ENCODE measurements at regions not wholly inside any gene's neighbourhood (a gene's known extent, or its start where the extent isn't known, plus 50 kb on each side); places are given as distances from the start of the nearest gene placed in this dataset.
A peak's percentile ranks its signal among the peaks of the same experiment; 100 is the strongest.

DNA sequence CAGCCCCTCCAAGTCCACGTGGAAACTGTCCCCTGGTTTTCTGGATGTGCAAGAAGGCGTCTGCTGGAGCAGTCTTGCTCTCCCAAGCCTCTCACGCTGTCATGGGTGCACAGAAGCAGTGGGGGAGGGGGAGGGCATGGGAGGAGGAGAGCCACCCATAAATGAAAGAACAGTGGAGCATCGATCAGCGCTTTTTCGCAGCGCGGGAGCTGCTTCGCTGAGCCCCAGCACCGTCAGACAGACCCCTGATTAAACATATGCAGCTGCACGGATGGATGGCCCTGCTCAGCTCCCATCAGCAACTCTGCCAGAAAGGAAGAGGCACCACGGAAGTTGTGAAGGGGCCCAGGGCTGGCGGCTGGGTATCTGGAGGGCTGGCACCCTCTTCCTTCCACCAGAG lies 264.9 kb downstream of the UQCRFS1 start:
- peak; percentile 10 for DNase-seq
- peaks cover 15% of the 10 kb centered on the region for H3K4me1 Mint-ChIP-seq
- H3K4me3 Mint-ChIP-seq = no peak overlapping the region
- H3K9me3 Mint-ChIP-seq = no peaks in the 10 kb centered on the region
- no peak overlapping the region for H3K27ac Mint-ChIP-seq
- H3K36me3 Mint-ChIP-seq (ENCODE audit: low read depth) = no peaks in the 10 kb centered on the region
- peaks cover 28% of the 10 kb centered on the region for H3K27me3 Mint-ChIP-seq (ENCODE audit: low read depth, poor library complexity)
- TF ChIP-seq, protein P1, sequence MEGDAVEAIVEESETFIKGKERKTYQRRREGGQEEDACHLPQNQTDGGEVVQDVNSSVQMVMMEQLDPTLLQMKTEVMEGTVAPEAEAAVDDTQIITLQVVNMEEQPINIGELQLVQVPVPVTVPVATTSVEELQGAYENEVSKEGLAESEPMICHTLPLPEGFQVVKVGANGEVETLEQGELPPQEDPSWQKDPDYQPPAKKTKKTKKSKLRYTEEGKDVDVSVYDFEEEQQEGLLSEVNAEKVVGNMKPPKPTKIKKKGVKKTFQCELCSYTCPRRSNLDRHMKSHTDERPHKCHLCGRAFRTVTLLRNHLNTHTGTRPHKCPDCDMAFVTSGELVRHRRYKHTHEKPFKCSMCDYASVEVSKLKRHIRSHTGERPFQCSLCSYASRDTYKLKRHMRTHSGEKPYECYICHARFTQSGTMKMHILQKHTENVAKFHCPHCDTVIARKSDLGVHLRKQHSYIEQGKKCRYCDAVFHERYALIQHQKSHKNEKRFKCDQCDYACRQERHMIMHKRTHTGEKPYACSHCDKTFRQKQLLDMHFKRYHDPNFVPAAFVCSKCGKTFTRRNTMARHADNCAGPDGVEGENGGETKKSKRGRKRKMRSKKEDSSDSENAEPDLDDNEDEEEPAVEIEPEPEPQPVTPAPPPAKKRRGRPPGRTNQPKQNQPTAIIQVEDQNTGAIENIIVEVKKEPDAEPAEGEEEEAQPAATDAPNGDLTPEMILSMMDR (IDR thresholded peaks at IDR 0.05) = no peak

DNA sequence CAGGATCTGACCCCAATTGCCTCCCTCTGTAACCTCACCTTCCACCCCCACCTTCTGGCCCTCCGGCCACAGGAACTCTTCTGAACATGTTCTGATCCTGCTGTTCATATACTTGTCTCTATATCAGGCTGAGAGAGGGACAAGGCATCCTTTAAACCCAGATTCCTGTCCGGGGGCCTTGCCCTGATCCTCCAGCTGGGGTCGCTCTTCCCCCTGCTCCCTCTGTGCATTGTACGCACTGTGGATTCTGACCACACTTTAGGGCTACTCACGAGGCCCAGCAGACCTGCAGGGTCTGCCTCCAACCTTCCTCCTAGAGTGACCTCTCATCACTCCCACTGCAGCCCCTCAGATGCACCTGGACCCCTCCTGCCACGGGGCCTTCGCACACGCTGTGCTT lies 269.3 kb downstream of the UQCRFS1 start:
- Mint-ChIP-seq H3K27ac (no peak overlapping the region), H3K9me3 (no peaks in the 10 kb centered on the region), H3K36me3 (ENCODE audit: low read depth) (no peaks in the 10 kb centered on the region), H3K27me3 (ENCODE audit: low read depth, poor library complexity) (peaks cover 27% of the 10 kb centered on the region), H3K4me1 (peaks cover 20% of the 10 kb centered on the region), H3K4me3 (no peak overlapping the region)
- DNase-seq = no peak
- TF ChIP-seq, protein P1 (IDR thresholded peaks at IDR 0.05) = no peak

DNA sequence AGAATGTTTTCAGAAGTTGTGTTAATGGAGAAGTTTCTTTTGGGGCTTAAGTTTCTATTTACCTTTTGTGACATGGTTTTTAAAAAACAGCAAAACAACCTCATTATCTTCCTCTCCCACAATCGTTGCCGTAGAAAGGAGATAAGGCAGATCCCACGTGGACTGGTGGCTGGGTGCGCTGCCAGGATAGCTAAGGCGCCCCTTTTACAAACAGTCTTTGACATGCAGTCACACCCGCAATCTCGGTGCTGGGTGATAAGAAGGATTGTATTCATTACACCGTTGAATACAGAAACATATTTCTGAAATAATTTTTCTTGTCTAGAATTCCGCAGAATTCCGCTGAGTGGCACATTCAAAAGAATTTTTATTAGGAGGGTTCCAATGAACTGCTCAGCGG lies 271.1 kb downstream of the UQCRFS1 start:
- Mint-ChIP-seq H3K27ac (no peak overlapping the region), H3K36me3 (ENCODE audit: low read depth) (no peaks in the 10 kb centered on the region), H3K4me1 (peaks cover 5% of the 10 kb centered on the region), H3K27me3 (ENCODE audit: low read depth, poor library complexity) (peaks cover 30% of the 10 kb centered on the region), H3K9me3 (peaks cover 6% of the 10 kb centered on the region), H3K4me3 (no peak overlapping the region)
- no peak for DNase-seq
- TF ChIP-seq, protein P1 (IDR thresholded peaks at IDR 0.05) = no peak

DNA sequence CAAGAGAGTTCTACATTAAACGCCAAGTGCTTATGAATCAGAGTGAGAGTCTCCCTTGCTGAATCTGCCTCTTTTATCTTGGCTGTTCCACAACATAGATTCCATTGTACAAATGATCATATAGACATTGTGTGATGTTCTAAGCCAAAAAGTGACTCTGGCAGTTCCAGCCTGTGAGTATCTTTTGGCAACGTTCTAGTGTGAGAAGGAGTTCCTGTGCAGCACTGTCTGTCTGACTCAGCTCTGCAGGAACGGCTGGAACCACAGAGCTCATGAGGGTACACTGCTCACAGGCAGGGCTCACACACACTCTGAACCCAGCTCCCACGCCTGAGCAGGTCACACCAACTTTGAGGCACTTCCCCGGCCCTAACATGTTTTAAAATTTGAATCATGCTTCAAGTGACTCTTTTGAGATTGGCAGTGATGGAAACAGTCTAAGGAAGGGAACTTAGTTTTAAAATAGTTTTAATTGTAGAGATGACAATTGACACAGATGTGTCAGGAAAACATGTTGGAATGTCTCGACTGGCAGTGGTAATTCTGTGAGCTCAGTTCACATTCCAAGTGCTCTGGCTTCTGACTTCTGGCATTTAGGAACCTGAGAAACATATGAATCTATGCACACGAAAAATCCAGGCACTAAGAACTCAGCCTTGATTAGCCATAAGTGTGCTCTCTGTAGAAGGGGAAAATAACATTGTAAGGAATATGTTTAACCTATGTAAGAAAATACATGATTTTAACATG lies 272.0 kb downstream of the UQCRFS1 start:
- no peak overlapping the region for H3K4me3 Mint-ChIP-seq
- peaks cover 25% of the 10 kb centered on the region for H3K27me3 Mint-ChIP-seq (ENCODE audit: low read depth, poor library complexity)
- TF ChIP-seq, protein P1 (IDR thresholded peaks at IDR 0.05) = no peak
- H3K4me1 Mint-ChIP-seq = peaks cover 5% of the 10 kb centered on the region
- H3K9me3 Mint-ChIP-seq = peaks cover 6% of the 10 kb centered on the region
- no peak for DNase-seq
- H3K36me3 Mint-ChIP-seq (ENCODE audit: low read depth) = no peaks in the 10 kb centered on the region
- no peak overlapping the region for H3K27ac Mint-ChIP-seq

DNA sequence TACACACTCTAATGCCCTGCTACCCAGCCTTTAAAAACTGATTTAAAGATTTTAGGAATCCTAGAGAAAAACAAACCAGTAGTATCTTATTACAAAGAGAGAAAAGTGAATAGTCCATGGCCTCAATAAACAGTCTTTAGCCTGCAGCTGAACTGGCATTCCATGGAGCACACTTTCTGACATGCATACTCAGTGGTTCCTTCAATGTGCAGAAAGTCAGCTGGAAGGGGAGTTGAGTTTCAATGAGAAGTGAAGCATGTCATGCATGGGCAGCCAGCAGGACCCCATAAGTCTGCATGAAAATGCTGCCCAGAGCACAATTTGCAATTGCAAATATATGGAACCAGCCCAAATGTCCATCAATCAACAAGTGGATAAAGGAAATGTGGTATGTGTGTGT lies 273.7 kb downstream of the UQCRFS1 start:
- Mint-ChIP-seq H3K27me3 (ENCODE audit: low read depth, poor library complexity) (peaks cover 16% of the 10 kb centered on the region), H3K36me3 (ENCODE audit: low read depth) (no peaks in the 10 kb centered on the region), H3K27ac (no peak overlapping the region), H3K4me1 (peaks cover 5% of the 10 kb centered on the region), H3K9me3 (peaks cover 6% of the 10 kb centered on the region), H3K4me3 (no peak overlapping the region)
- TF ChIP-seq, protein P1 (IDR thresholded peaks at IDR 0.05) = no peak
- no peak for DNase-seq

DNA sequence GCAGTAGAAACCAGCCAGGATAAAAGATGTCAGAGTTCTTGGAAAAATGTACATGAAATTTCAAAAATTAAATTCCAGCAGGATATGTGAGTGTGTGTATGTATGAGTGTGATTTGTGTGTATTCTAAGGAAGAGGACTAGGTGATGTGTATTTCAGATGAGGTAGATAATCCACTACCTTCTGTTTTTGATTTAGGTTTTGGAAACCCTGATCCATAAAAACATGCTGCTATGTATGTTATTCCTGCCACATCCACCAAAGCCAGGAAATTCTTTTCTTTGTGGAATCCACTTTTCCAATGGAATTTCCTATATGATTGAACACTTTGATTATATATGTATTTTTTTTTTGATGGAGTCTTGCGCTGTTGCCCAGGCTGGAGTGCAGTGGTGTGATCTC lies 276.9 kb downstream of the UQCRFS1 start:
- Mint-ChIP-seq H3K9me3 (peaks cover 6% of the 10 kb centered on the region), H3K4me1 (peaks cover 5% of the 10 kb centered on the region), H3K27ac (no peak overlapping the region), H3K36me3 (ENCODE audit: low read depth) (no peaks in the 10 kb centered on the region), H3K4me3 (no peak overlapping the region), H3K27me3 (ENCODE audit: low read depth, poor library complexity) (peaks cover 22% of the 10 kb centered on the region)
- no peak for DNase-seq
- TF ChIP-seq, protein P1 (IDR thresholded peaks at IDR 0.05) = no peak
